ENCODE measurements at regions not wholly inside any gene's neighbourhood (a gene's known extent, or its start where the extent isn't known, plus 50 kb on each side); places are given as distances from the start of the nearest gene placed in this dataset.

DNA sequence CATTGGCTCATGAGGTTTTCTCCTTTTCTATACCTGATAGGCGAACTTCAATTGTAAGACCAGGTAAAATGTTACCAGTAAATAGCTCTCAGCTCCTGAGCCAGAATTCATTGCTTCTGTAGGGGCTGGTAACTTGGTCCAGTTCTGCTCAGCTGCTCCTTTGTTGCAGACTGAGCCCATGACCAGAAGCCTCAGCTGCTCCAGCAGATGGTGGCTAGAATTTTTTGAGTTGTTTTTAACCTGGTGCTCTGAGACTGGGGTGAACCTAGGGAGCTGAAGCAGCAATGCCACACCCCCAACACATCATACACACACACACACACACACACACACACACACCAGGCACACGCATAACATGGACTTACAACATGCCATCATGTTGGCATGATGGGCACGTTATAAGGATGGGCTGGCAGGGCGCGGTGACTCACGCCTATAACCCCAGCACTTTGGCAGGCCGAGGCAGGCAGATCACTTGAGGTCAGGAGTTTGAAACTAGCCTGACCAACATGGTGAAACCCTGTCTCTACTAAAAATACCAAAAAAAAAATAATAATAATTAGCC lies 103.1 kb downstream of the QRSL1 start:
- peaks cover 0 to 20% (median 11%) of the 10 kb centered on the region in 5 donors for H3K4me1 ChIP-seq (ENCODE audit: control insufficient read depth in 5 of 5, insufficient read depth in 5 of 5, low read length in 5 of 5)
- no peaks in the 10 kb centered on the region for H3K27me3 ChIP-seq (ENCODE audit: control insufficient read depth in 5 of 5, insufficient read depth in 4 of 5, low read length in 5 of 5)
- no peak overlapping the region for H3K9ac ChIP-seq (ENCODE audit: low read length in 5 of 5)
- no peaks in the 10 kb centered on the region for H3K36me3 ChIP-seq (ENCODE audit: control insufficient read depth in 5 of 5, insufficient read depth in 5 of 5, low read length in 5 of 5)
- no peak overlapping the region for H3K4me3 ChIP-seq (ENCODE audit: low read depth in 1 of 5, low read length in 5 of 5)
- H3K27ac ChIP-seq (ENCODE audit: low read depth, low read length), result no peak overlapping the region
- H3K9me3 ChIP-seq (ENCODE audit: control insufficient read depth in 5 of 5, low read length in 5 of 5), result peaks cover 0 to 6% (median 4%) of the 10 kb centered on the region in 5 donors

DNA sequence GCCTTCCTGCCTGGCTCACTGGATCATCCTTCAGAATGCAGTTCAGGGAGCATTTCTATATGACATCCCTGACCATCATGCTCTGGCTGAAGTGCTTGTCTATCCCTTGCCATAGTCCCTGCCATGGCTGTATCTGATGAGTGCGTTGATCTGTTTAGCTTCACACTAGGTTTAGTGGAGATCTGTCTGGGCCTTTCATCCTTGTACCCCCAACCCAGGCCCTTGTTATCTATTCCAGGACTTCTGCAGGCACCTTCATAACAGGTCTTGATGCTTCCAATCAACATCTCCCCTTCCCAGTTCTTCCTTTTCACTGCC lies 102.4 kb downstream of the QRSL1 start:
- peaks cover 0 to 23% (median 12%) of the 10 kb centered on the region in 5 donors for H3K4me1 ChIP-seq (ENCODE audit: control insufficient read depth in 5 of 5, insufficient read depth in 5 of 5, low read length in 5 of 5)
- H3K9ac ChIP-seq (ENCODE audit: low read length in 5 of 5), result no peak overlapping the region
- H3K27me3 ChIP-seq (ENCODE audit: control insufficient read depth in 5 of 5, insufficient read depth in 4 of 5, low read length in 5 of 5), result no peaks in the 10 kb centered on the region
- H3K27ac ChIP-seq (ENCODE audit: low read depth, low read length), result no peak overlapping the region
- no peak overlapping the region for H3K4me3 ChIP-seq (ENCODE audit: low read depth in 1 of 5, low read length in 5 of 5)
- H3K9me3 ChIP-seq (ENCODE audit: control insufficient read depth in 5 of 5, low read length in 5 of 5), result peaks cover 0 to 6% (median 4%) of the 10 kb centered on the region in 5 donors
- H3K36me3 ChIP-seq (ENCODE audit: control insufficient read depth in 5 of 5, insufficient read depth in 5 of 5, low read length in 5 of 5), result no peaks in the 10 kb centered on the region

DNA sequence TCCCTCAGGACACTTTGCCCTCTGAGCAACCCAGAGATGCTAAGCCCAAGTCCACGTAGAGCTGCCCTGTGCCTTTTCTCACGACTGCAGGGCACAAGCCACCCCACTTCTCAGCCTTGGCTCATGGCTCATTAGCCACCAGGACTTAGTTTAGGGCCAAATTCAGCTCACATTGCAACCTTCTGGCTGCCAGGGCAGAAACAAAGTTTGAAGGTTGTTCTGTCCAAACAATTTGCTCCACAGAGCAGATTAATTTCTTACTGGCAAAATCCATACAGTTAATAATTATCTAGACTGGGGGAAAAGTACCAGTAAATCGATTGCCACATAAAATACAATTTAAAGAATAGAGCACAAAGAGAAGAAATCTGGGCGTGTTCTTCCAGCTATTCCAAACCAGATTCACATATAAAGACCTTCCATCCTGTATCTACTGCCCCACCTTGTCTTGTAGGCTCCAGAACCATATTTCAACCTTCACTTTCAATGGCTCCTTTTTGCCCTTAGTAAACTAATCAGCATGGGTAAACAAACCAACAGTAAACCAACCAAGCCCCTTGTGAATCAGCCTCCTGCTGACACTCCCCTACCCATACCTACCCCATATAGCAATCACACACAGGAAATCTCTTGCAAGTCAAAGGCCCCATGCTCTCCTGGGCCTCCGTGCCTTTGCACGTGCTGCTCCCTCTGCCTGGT lies 101.9 kb downstream of the QRSL1 start:
- Histone ChIP-seq H3K4me1 (ENCODE audit: control insufficient read depth in 5 of 5, insufficient read depth in 5 of 5, low read length in 5 of 5) (peaks cover 0 to 23% (median 12%) of the 10 kb centered on the region in 5 donors), H3K4me3 (ENCODE audit: low read depth in 1 of 5, low read length in 5 of 5) (no peak overlapping the region), H3K27ac (ENCODE audit: low read depth, low read length) (no peak overlapping the region), H3K27me3 (ENCODE audit: control insufficient read depth in 5 of 5, insufficient read depth in 4 of 5, low read length in 5 of 5) (no peaks in the 10 kb centered on the region), H3K9ac (ENCODE audit: low read length in 5 of 5) (no peak overlapping the region), H3K36me3 (ENCODE audit: control insufficient read depth in 5 of 5, insufficient read depth in 5 of 5, low read length in 5 of 5) (no peaks in the 10 kb centered on the region), H3K9me3 (ENCODE audit: control insufficient read depth in 5 of 5, low read length in 5 of 5) (peaks cover 0 to 6% (median 4%) of the 10 kb centered on the region in 5 donors)

DNA sequence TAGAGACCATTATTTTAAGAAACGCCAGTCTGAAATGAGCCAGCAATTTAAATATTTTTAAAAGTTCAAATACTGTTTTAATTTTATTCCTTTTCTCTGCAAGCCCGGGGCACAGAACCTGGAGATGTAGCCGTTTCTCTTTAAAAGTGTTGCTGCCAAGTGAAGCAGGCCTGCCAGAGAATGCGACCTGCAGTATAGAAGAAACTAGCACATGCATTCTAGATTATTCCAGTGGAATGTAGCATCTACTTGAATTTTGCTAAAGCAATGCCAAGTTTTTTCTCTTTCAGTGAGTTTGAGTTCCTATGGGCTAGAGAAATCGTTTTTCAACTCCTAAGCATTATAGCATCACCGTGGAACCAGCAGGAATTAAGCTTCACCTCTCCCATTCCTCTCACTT lies 101.3 kb downstream of the QRSL1 start:
- no peaks in the 10 kb centered on the region for H3K36me3 ChIP-seq (ENCODE audit: control insufficient read depth in 5 of 5, insufficient read depth in 5 of 5, low read length in 5 of 5)
- no peak overlapping the region for H3K4me3 ChIP-seq (ENCODE audit: low read depth in 1 of 5, low read length in 5 of 5)
- peaks cover 0 to 23% (median 12%) of the 10 kb centered on the region in 5 donors for H3K4me1 ChIP-seq (ENCODE audit: control insufficient read depth in 5 of 5, insufficient read depth in 5 of 5, low read length in 5 of 5)
- no peak overlapping the region for H3K27ac ChIP-seq (ENCODE audit: low read depth, low read length)
- H3K9ac ChIP-seq (ENCODE audit: low read length in 5 of 5), result no peak overlapping the region
- no peaks in the 10 kb centered on the region for H3K27me3 ChIP-seq (ENCODE audit: control insufficient read depth in 5 of 5, insufficient read depth in 4 of 5, low read length in 5 of 5)
- peaks cover 0 to 1% (median under 1%) of the 10 kb centered on the region in 5 donors for H3K9me3 ChIP-seq (ENCODE audit: control insufficient read depth in 5 of 5, low read length in 5 of 5)

DNA sequence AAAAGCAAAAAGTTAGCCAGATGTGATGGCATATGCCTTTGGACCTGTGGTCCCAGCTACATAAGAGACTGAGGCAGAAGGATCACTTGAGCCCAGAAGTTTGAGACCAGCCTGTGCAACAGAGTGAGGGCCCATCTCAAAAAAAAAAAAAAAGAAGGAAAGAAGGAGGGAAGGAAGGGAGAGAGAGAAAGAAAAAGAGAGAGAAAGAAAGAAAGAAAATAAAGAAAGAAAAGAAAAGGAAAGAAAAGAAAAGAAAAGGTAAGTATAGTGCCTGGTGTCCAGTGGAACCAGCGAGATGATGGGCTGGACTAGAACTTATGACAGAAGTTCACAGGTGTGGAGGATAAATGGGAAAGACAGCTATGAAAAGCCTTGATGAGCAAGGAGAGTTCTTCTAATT lies 100.9 kb downstream of the QRSL1 start:
- no peak overlapping the region for H3K9ac ChIP-seq (ENCODE audit: low read length in 5 of 5)
- H3K27me3 ChIP-seq (ENCODE audit: control insufficient read depth in 5 of 5, insufficient read depth in 4 of 5, low read length in 5 of 5), result no peaks in the 10 kb centered on the region
- peaks cover 0 to 23% (median 12%) of the 10 kb centered on the region in 5 donors for H3K4me1 ChIP-seq (ENCODE audit: control insufficient read depth in 5 of 5, insufficient read depth in 5 of 5, low read length in 5 of 5)
- H3K4me3 ChIP-seq (ENCODE audit: low read depth in 1 of 5, low read length in 5 of 5), result no peak overlapping the region
- no peak overlapping the region for H3K27ac ChIP-seq (ENCODE audit: low read depth, low read length)
- H3K36me3 ChIP-seq (ENCODE audit: control insufficient read depth in 5 of 5, insufficient read depth in 5 of 5, low read length in 5 of 5), result no peaks in the 10 kb centered on the region
- no peaks in the 10 kb centered on the region for H3K9me3 ChIP-seq (ENCODE audit: control insufficient read depth in 5 of 5, low read length in 5 of 5)

DNA sequence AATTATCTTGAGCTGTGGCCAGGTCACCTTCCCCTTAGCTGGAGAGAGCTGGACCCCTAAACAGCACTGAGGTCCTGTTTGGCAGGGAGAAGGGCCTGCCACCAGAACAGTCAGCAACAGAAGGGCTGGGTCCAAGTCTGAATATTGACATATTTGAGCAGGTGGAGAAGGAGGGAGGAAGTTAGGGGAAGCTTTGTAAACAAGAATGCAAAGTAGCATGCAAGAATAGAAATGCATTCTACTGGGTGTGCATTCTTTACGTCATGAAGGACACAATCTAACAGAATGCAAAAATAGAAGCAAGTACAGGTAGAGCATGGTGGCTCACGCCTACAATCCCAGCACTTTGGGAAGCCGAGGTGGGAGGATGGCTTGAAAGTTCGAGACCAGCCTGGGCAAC lies 100.5 kb downstream of the QRSL1 start:
- peaks cover 0 to 27% (median 15%) of the 10 kb centered on the region in 5 donors for H3K4me1 ChIP-seq (ENCODE audit: control insufficient read depth in 5 of 5, insufficient read depth in 5 of 5, low read length in 5 of 5)
- H3K9me3 ChIP-seq (ENCODE audit: control insufficient read depth in 5 of 5, low read length in 5 of 5), result no peaks in the 10 kb centered on the region
- H3K27ac ChIP-seq (ENCODE audit: low read depth, low read length), result no peak overlapping the region

DNA sequence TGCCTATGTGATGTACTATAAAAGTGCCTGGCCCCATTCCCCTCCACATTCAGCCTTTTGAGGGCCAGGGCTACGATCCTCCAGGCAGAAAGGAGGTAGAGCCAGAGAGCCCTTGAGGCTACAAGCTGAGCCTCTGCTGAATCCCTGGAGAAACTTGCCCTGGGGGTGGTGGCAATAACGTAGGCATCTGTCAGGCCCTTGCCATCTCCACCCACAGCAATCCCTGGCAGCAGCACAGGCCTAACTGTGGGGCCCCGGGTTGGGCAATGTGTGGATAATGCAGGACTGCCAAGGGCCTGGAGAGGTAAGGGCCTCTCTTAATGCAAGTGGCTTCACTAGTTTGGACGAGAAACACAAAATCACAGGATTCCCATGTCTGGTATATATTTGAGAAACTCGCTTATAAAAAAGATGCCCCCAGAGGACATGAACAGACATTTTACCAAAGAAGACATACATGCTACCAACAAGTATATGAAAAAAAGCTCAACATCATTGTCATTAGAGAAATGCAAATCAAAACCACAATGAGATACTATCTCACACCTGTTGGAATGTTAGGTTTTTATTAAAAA lies 99.0 kb downstream of the QRSL1 start:
- Histone ChIP-seq H3K4me3 (ENCODE audit: low read depth in 1 of 5, low read length in 5 of 5) (no peak overlapping the region), H3K36me3 (ENCODE audit: control insufficient read depth in 5 of 5, insufficient read depth in 5 of 5, low read length in 5 of 5) (no peaks in the 10 kb centered on the region), H3K27me3 (ENCODE audit: control insufficient read depth in 5 of 5, insufficient read depth in 4 of 5, low read length in 5 of 5) (no peaks in the 10 kb centered on the region), H3K9ac (ENCODE audit: low read length in 5 of 5) (no peak overlapping the region), H3K9me3 (ENCODE audit: control insufficient read depth in 5 of 5, low read length in 5 of 5) (no peaks in the 10 kb centered on the region), H3K4me1 (ENCODE audit: control insufficient read depth in 5 of 5, insufficient read depth in 5 of 5, low read length in 5 of 5) (peaks cover 2 to 32% (median 18%) of the 10 kb centered on the region in 5 donors), H3K27ac (ENCODE audit: low read depth, low read length) (no peak overlapping the region)

More for the DNA sequence above, 100.5 kb downstream of the QRSL1 start:
- H3K27me3 ChIP-seq (ENCODE audit: control insufficient read depth in 5 of 5, insufficient read depth in 4 of 5, low read length in 5 of 5), result no peaks in the 10 kb centered on the region
- no peak overlapping the region for H3K9ac ChIP-seq (ENCODE audit: low read length in 5 of 5)
- no peak overlapping the region for H3K4me3 ChIP-seq (ENCODE audit: low read depth in 1 of 5, low read length in 5 of 5)
- H3K36me3 ChIP-seq (ENCODE audit: control insufficient read depth in 5 of 5, insufficient read depth in 5 of 5, low read length in 5 of 5), result no peaks in the 10 kb centered on the region

DNA sequence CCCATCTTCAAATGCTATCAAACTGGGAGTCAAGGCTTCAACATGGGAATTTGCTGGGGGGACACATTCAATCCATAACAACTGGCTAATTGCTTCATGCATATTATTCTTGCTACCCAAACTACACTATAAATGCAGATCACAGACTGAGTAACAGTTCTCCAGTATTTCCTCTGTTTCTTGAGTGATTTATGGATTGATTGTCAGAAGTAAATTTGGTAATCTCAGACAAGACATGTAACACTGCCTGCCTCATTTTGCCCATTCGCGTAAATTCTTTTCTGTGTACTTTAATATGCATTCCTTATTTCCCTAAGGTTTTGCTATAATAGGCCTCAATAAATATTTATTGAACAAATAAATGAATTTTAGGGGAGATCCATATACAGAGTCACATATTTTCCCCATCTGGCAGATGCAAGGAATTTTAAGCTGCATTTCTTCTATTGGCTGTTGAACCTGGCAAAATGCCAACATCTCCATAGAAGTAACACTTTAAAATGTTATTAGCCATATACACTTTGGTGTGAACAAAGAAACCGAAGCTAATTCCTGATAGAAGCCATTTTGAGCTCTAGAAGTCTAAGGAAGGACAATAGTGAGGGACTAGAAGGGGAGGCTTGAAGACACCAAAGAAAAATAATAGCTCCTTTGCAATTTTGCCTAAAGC lies 98.2 kb downstream of the QRSL1 start:
- no peak overlapping the region for H3K4me3 ChIP-seq (ENCODE audit: low read depth in 1 of 5, low read length in 5 of 5)
- H3K9ac ChIP-seq (ENCODE audit: low read length in 5 of 5), result no peak overlapping the region
- no peaks in the 10 kb centered on the region for H3K27me3 ChIP-seq (ENCODE audit: control insufficient read depth in 5 of 5, insufficient read depth in 4 of 5, low read length in 5 of 5)
- H3K27ac ChIP-seq (ENCODE audit: low read depth, low read length), result no peak overlapping the region
- peaks cover 2 to 32% (median 18%) of the 10 kb centered on the region in 5 donors for H3K4me1 ChIP-seq (ENCODE audit: control insufficient read depth in 5 of 5, insufficient read depth in 5 of 5, low read length in 5 of 5)
- no peaks in the 10 kb centered on the region for H3K9me3 ChIP-seq (ENCODE audit: control insufficient read depth in 5 of 5, low read length in 5 of 5)
- H3K36me3 ChIP-seq (ENCODE audit: control insufficient read depth in 5 of 5, insufficient read depth in 5 of 5, low read length in 5 of 5), result no peaks in the 10 kb centered on the region

DNA sequence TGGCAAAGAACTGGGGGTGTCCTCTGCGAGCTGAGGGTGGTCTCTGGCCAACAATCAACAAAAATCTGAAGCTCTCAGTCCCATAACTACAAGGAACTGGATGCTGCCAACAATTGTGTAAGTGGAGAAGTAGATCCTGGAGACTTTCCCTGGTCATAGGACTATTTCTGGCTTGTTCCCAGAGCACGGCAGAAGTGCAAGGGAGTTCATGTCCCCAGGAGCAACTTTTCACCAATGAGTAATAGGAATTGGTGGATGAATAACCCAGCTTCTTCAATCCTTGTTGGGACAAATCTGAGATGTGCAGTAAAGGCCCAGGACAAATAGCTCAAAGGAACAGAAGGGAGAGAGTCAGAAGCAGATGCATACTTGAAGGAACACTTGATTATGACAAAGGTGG lies 95.5 kb downstream of the QRSL1 start:
- Histone ChIP-seq H3K27me3 (ENCODE audit: control insufficient read depth in 5 of 5, insufficient read depth in 4 of 5, low read length in 5 of 5) (no peaks in the 10 kb centered on the region), H3K4me1 (ENCODE audit: control insufficient read depth in 5 of 5, insufficient read depth in 5 of 5, low read length in 5 of 5) (peaks cover 2 to 22% (median 14%) of the 10 kb centered on the region in 5 donors), H3K4me3 (ENCODE audit: low read depth in 1 of 5, low read length in 5 of 5) (no peak overlapping the region), H3K27ac (ENCODE audit: low read depth, low read length) (no peak overlapping the region), H3K9ac (ENCODE audit: low read length in 5 of 5) (no peak overlapping the region), H3K9me3 (ENCODE audit: control insufficient read depth in 5 of 5, low read length in 5 of 5) (no peaks in the 10 kb centered on the region), H3K36me3 (ENCODE audit: control insufficient read depth in 5 of 5, insufficient read depth in 5 of 5, low read length in 5 of 5) (no peaks in the 10 kb centered on the region)

DNA sequence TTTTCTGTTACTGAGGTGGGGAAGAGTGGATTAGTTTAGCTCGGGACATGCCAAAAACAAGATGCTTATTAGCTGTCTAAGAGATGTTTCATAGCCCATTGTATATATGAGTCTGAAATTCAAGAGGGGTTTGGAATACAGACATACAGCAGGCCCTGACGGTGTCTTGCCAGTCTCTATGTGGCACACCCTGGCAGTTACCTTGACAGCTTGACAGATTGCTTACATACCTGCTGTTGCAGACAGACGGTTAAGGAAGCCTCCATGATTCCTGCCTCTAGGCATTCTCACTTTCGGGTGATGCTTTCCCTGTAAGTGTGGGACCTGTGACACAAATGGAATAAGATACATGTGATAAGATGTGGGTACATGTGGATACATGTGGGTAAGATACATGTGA lies 95.0 kb downstream of the QRSL1 start:
- H3K27ac ChIP-seq (ENCODE audit: low read depth, low read length), result no peak overlapping the region
- no peak overlapping the region for H3K9ac ChIP-seq (ENCODE audit: low read length in 5 of 5)
- H3K9me3 ChIP-seq (ENCODE audit: control insufficient read depth in 5 of 5, low read length in 5 of 5), result no peaks in the 10 kb centered on the region
- peaks cover 2 to 22% (median 14%) of the 10 kb centered on the region in 5 donors for H3K4me1 ChIP-seq (ENCODE audit: control insufficient read depth in 5 of 5, insufficient read depth in 5 of 5, low read length in 5 of 5)
- H3K27me3 ChIP-seq (ENCODE audit: control insufficient read depth in 5 of 5, insufficient read depth in 4 of 5, low read length in 5 of 5), result no peaks in the 10 kb centered on the region
- no peaks in the 10 kb centered on the region for H3K36me3 ChIP-seq (ENCODE audit: control insufficient read depth in 5 of 5, insufficient read depth in 5 of 5, low read length in 5 of 5)
- H3K4me3 ChIP-seq (ENCODE audit: low read depth in 1 of 5, low read length in 5 of 5), result no peak overlapping the region

Measured in subcutaneous abdominal adipose tissue (tissue), 5 donors.